GM13977 (cell line): ENCODE measurements at regions not wholly inside any gene's neighbourhood (a gene's known extent, or its start where the extent isn't known, plus 50 kb on each side); places are given as distances from the start of the nearest gene placed in this dataset.

Experiments used
- DNase-seq: peaks from one replicate; pipeline ENCODE4 v3.0.0; 2012; ENCODE audit warnings: low spot score
- in situ Hi-C: fragments of 300-500 bp; cut with MboI; formaldehyde crosslinking; loops from one replicate; pipeline ENCODE4 v1.12.0; 2022; ENCODE audit warnings: low sequenced_read_pairs, low pct_unique_long_range_greater_than_20kb, mixed read lengths, inconsistent platforms; ENCODE audit not compliant: unreplicated experiment
- TF ChIP-seq, protein P1 (sequence below): IDR thresholded peaks from 2 replicates; pipeline ENCODE4 v1.5.1; 2012; ENCODE audit warnings: mild to moderate bottlenecking, control low read depth; ENCODE audit not compliant: insufficient read depth; ENCODE audit errors: extremely low read depth, missing control alignments

GRCh38 chr9:86771941-86772634 is 175.2 kb downstream of the GAS1 start:
- no peak for DNase-seq
- in situ Hi-C loops, result no loop called here
- TF ChIP-seq, protein P1, sequence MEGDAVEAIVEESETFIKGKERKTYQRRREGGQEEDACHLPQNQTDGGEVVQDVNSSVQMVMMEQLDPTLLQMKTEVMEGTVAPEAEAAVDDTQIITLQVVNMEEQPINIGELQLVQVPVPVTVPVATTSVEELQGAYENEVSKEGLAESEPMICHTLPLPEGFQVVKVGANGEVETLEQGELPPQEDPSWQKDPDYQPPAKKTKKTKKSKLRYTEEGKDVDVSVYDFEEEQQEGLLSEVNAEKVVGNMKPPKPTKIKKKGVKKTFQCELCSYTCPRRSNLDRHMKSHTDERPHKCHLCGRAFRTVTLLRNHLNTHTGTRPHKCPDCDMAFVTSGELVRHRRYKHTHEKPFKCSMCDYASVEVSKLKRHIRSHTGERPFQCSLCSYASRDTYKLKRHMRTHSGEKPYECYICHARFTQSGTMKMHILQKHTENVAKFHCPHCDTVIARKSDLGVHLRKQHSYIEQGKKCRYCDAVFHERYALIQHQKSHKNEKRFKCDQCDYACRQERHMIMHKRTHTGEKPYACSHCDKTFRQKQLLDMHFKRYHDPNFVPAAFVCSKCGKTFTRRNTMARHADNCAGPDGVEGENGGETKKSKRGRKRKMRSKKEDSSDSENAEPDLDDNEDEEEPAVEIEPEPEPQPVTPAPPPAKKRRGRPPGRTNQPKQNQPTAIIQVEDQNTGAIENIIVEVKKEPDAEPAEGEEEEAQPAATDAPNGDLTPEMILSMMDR, result no peak

DNA sequence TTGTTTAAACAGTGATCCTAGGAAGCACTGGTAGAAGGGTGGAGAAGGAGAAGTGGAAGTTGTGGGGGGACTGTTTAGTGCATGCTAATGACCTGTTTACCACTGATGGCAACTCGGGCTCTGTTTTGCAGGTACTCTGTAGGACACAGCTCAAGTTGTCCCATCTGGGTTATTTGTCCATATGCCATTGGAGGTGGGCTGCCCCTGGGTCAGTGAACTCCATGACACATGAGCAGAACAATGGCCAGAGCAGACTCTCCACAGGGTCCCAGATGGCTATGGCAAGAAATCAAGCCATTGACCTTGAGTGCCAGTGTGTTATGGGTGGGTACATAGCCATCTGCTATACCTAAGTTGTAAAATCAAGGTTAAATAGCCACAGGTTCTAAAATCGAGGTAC is 175.9 kb downstream of the GAS1 start:
- in situ Hi-C loops, result no loop called here
- TF ChIP-seq, protein P1, result no peak
- no peak for DNase-seq

DNA sequence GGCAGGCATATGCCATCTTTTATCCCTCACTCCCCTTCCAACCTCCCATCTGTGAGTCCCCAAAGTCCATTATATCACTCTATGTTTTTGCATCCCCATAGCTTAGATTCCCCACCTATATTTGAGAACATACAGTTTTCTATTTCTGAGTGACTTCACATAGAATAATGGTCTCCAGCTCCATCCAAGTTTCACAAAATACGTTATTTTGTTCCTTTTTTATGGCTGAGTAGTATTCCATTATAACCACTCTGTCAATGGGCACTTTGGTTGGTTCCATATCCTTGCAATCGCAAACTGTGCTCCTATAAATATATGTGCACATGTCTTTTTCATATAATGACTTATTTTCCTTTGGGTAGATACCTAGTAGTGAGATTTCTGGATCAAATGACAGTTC is 178.6 kb downstream of the GAS1 start:
- TF ChIP-seq, protein P1, result no peak
- in situ Hi-C loops, result no loop called here
- DNase-seq, result no peak

DNA sequence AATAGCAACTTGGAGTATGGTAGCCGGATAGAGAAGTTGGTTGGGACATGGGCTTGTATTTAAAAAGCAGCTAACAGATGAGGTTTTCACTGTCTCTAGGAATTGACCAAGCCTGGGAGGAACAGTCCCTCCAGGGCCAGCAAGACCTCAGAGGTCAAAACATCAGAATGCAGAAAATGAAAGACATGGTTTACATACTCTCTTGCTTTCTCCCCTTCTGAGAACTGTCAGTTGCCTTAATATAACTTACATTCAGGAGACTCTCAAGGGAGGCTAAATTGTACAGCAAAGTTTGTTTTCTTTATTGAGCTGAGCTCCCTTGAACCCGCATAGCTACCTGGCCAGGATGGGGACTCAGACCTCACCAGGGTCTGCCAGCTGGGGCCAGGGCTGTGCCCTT is 179.3 kb downstream of the GAS1 start:
- TF ChIP-seq, protein P1, result no peak
- in situ Hi-C loops, result no loop called here
- no peak for DNase-seq

- no peak for DNase-seq
- in situ Hi-C loops, result no loop called here
- TF ChIP-seq, protein P1, result no peak
Measured at GRCh38 chr9:86767373-86767772, 179.9 kb downstream of the GAS1 start.

DNA sequence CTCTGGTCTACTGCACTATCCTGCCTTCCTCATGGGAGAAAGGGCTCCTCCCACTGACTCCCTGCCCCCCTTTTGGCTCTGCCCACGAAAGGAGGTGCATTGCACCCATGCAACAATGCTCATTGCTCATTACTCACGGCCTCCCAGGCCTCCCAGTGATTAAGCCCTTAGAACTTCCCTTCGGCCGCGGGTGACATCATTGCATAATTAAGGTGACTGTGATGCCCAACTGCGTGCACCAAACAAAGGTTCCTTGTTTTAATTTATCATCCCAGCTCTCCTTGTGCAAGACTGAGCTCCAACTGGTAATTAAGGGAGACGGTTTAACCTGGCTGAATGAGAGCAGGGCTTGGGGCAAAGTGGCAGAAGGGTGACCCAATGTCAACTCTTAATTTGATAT is 180.4 kb downstream of the GAS1 start:
- in situ Hi-C loops, result no loop called here
- TF ChIP-seq, protein P1, result no peak
- no peak for DNase-seq
